ENCODE measurements at regions not wholly inside any gene's neighbourhood (a gene's known extent, or its start where the extent isn't known, plus 50 kb on each side); places are given as distances from the start of the nearest gene placed in this dataset.

GRCh38 chrX:57822398-57822797 lies 87.9 kb downstream of the ZXDA start:
- no peak overlapping the region for H2BK15ac ChIP-seq (ENCODE audit: low read depth, low read length)
- no peak overlapping the region for H4K91ac ChIP-seq (ENCODE audit: insufficient read depth, low read depth, low read length)
- H3K9ac ChIP-seq (ENCODE audit: low read depth, low read length): no peak overlapping the region
- 83% methylated on average over 4 of the region's 8 CpGs; no CpG with 5 or more reads in 1 of the 2 experiments for WGBS, 2 experiments (ENCODE audit: extremely low coverage in 2 of 2, insufficient read length in 1 of 2)
- dilution Hi-C loops (cut with HindIII; ENCODE audit: low sequenced_read_pairs, unreplicated experiment): no loop called here
- in situ Hi-C loops (cut with MboI; ENCODE audit: low sequenced_read_pairs): no loop called here
- ATAC-seq (ENCODE audit: low read depth): no peak
- H3K56ac ChIP-seq (ENCODE audit: extremely low read depth, insufficient read depth, low read length): no peak overlapping the region
- ChIA-PET CTCF (interaction anchor here (1.8 kb wide), 1 partner anchor 108 kb away, joined by 5 read pairs; no protein-coding TSS in a partner anchor), POLR2A (ENCODE audit: unreplicated experiment) (no interaction called here)
- no peak overlapping the region for H3K4ac ChIP-seq (ENCODE audit: low read depth, low read length)
- no peak overlapping the region for H2AK9ac ChIP-seq (replicated peaks; ENCODE audit: low read depth, low read length, poor library complexity)
- no peak overlapping the region for H3K27ac ChIP-seq (ENCODE audit: insufficient read depth, low read length)
- no peak overlapping the region for H2BK5ac ChIP-seq (ENCODE audit: low read depth, low read length, poor library complexity, severe bottlenecking)
- H4K8ac ChIP-seq (ENCODE audit: low read depth in 2 of 2, low read length in 2 of 2): no peak overlapping the region
- no peak overlapping the region for H3K4me2 ChIP-seq (ENCODE audit: low read depth, low read length)
- no peaks in the 10 kb centered on the region for H4K20me1 ChIP-seq (ENCODE audit: insufficient read depth, low read length)
- TF ChIP-seq SMC3 (IDR thresholded peaks at IDR 0.05; ENCODE audit: low read depth, low read length) (no peak), RAD21 (IDR thresholded peaks at IDR 0.05; ENCODE audit: low read length) (no peak), CTCF (conservative IDR thresholded peaks at IDR 0.05; ENCODE audit: low read depth, low read length) (no peak), USF2 (IDR thresholded peaks at IDR 0.05; ENCODE audit: low read depth, low read length) (no peak), ELK1 (IDR thresholded peaks at IDR 0.05; ENCODE audit: borderline replicate concordance, low read depth, low read length) (no peak), POLR2A (IDR thresholded peaks at IDR 0.05; ENCODE audit: low read depth, low read length) (no peak), MAFK (IDR thresholded peaks at IDR 0.05; ENCODE audit: low read depth, low read length) (no peak), CEBPB (IDR thresholded peaks at IDR 0.05; ENCODE audit: low read depth, low read length) (no peak), MXI1 (IDR thresholded peaks at IDR 0.05; ENCODE audit: borderline replicate concordance, low read depth, low read length) (no peak), FOS (IDR thresholded peaks at IDR 0.05; ENCODE audit: low read depth, low read length) (no peak), MAZ (IDR thresholded peaks at IDR 0.05; ENCODE audit: borderline replicate concordance, low read depth, low read length) (no peak)
- H3K36me3 ChIP-seq (ENCODE audit: control insufficient read depth, insufficient read depth, low read length): no peaks in the 10 kb centered on the region
- DNase-seq: no peak
- H3K9me3 ChIP-seq (ENCODE audit: control insufficient read depth, insufficient read depth, low read length): no peaks in the 10 kb centered on the region
- no peaks in the 10 kb centered on the region for H3K27me3 ChIP-seq (ENCODE audit: control insufficient read depth, insufficient read depth, low read length)
- no peak overlapping the region for H2BK20ac ChIP-seq (ENCODE audit: low read depth, low read length)
- no peaks in the 10 kb centered on the region for H3K79me1 ChIP-seq (ENCODE audit: low read depth in 1 of 2, low read length in 2 of 2)
- intact Hi-C loops (cut with micrococcal nuclease): no loop called here
- no peak overlapping the region for H3K4me3 ChIP-seq (ENCODE audit: insufficient read depth, low read depth, low read length)
- no peak overlapping the region for H3K18ac ChIP-seq (ENCODE audit: low read depth, low read length)
- H2AK5ac ChIP-seq (ENCODE audit: low read depth, low read length): no peak overlapping the region
- no peak overlapping the region for H3K23ac ChIP-seq (ENCODE audit: low read depth, low read length)
- H4K5ac ChIP-seq (ENCODE audit: low read depth, low read length): no peak overlapping the region
- H2AFZ ChIP-seq (replicated peaks; ENCODE audit: low read length, poor library complexity): no peak overlapping the region
- H3K4me1 ChIP-seq (ENCODE audit: control insufficient read depth, insufficient read depth, low read length): no peaks in the 10 kb centered on the region
- H2BK120ac ChIP-seq (ENCODE audit: low read depth, low read length): no peak overlapping the region
- no peak overlapping the region for H3K14ac ChIP-seq (replicated peaks; ENCODE audit: low read depth, low read length)
- no peaks in the 10 kb centered on the region for H3K9me1 ChIP-seq (ENCODE audit: insufficient read depth, low read length)
- BruUV-seq (replicated peaks): no TSS peak
